ENCODE measurements at regions not wholly inside any gene's neighbourhood (a gene's known extent, or its start where the extent isn't known, plus 50 kb on each side); places are given as distances from the start of the nearest gene placed in this dataset.

- TF ChIP-seq POLR2AphosphoS5 (IDR thresholded peaks at IDR 0.05) (no peak), CTCF (IDR thresholded peaks at IDR 0.05) (no peak)
Measured at GRCh38 chr4:163251204-163251603, 81.2 kb downstream of the NPY1R start.
